HL-60 (cell line): ENCODE measurements at regions not wholly inside any gene's neighbourhood (a gene's known extent, or its start where the extent isn't known, plus 50 kb on each side); places are given as distances from the start of the nearest gene placed in this dataset.

Source experiments
- DNase-seq, 2 experiments: peaks; one replicate each; pipeline ENCODE4 v3.0.0-alpha.2; 2010 to 2020; ENCODE audit warnings: low read depth in 1 of 2, low spot score in 1 of 2
- H3K27ac ChIP-seq: fragments of 250-450 bp; sonication (Bioruptor Pico); replicated peaks from 2 replicates; pipeline ENCODE4 v1.5.1; 2020; ENCODE audit warnings: mild to moderate bottlenecking, moderate library complexity
- H3K27me3 ChIP-seq: fragments of 250-450 bp; sonication (Bioruptor Pico); 2 replicates; pipeline ENCODE4 v1.5.1; 2021; ENCODE audit warnings: mild to moderate bottlenecking, moderate library complexity; ENCODE audit not compliant: insufficient read depth, poor library complexity, severe bottlenecking
- H3K4me3 ChIP-seq: replicated peaks from 2 replicates; pipeline ENCODE4 v1.5.1; 2011; ENCODE audit warnings: mild to moderate bottlenecking, control low read depth, low read length; ENCODE audit not compliant: insufficient read depth
- GABPA ChIP-seq: IDR thresholded peaks from 2 replicates; pipeline ENCODE4 v1.6.1; 2012; ENCODE audit warnings: low read depth
- POLR2AphosphoS5 ChIP-seq: IDR thresholded peaks from 2 replicates; pipeline ENCODE4 v1.6.1; 2012; ENCODE audit warnings: low read depth
- SPI1 ChIP-seq: IDR thresholded peaks from 2 replicates; pipeline ENCODE4 v1.6.1; 2012; ENCODE audit warnings: low read depth, mild to moderate bottlenecking, borderline replicate concordance
- TF ChIP-seq, protein P1 (sequence below): IDR thresholded peaks from one replicate; pipeline ENCODE4 v1.5.1; 2011; ENCODE audit warnings: low read length, control low read depth, inconsistent platforms; ENCODE audit not compliant: insufficient read depth
- TF ChIP-seq, protein P2 (sequence below): IDR thresholded peaks from 2 replicates; pipeline ENCODE4 v1.6.1; 2012; ENCODE audit warnings: low read depth; ENCODE audit not compliant: insufficient replicate concordance

DNA sequence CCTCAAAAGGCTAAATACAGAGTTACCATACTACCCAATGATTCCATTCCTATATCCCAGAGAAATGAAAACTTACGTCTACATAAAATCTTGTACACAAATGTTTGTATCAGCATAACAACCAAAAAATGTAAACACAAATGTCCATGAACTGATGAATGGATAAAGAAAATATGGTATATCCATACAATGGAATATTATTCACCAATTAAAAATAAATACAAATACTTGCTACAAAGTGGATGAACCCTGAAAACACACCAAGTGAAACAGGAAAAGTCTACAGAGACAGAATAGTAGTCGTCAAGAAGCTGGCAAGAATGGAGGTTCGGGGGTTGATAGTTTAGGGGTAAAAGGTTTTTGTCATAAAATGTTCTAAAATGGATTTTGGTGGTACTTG is 54.0 kb upstream of the ANKRD28 start:
- Histone ChIP-seq H3K27ac (no peak overlapping the region), H3K27me3 (no peaks in the 10 kb centered on the region), H3K4me3 (no peak overlapping the region)
- no peak for TF ChIP-seq SPI1
- no peak for TF ChIP-seq POLR2AphosphoS5
- no peak for TF ChIP-seq GABPA
- TF ChIP-seq, protein P1, sequence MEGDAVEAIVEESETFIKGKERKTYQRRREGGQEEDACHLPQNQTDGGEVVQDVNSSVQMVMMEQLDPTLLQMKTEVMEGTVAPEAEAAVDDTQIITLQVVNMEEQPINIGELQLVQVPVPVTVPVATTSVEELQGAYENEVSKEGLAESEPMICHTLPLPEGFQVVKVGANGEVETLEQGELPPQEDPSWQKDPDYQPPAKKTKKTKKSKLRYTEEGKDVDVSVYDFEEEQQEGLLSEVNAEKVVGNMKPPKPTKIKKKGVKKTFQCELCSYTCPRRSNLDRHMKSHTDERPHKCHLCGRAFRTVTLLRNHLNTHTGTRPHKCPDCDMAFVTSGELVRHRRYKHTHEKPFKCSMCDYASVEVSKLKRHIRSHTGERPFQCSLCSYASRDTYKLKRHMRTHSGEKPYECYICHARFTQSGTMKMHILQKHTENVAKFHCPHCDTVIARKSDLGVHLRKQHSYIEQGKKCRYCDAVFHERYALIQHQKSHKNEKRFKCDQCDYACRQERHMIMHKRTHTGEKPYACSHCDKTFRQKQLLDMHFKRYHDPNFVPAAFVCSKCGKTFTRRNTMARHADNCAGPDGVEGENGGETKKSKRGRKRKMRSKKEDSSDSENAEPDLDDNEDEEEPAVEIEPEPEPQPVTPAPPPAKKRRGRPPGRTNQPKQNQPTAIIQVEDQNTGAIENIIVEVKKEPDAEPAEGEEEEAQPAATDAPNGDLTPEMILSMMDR: no peak
- TF ChIP-seq, protein P2, sequence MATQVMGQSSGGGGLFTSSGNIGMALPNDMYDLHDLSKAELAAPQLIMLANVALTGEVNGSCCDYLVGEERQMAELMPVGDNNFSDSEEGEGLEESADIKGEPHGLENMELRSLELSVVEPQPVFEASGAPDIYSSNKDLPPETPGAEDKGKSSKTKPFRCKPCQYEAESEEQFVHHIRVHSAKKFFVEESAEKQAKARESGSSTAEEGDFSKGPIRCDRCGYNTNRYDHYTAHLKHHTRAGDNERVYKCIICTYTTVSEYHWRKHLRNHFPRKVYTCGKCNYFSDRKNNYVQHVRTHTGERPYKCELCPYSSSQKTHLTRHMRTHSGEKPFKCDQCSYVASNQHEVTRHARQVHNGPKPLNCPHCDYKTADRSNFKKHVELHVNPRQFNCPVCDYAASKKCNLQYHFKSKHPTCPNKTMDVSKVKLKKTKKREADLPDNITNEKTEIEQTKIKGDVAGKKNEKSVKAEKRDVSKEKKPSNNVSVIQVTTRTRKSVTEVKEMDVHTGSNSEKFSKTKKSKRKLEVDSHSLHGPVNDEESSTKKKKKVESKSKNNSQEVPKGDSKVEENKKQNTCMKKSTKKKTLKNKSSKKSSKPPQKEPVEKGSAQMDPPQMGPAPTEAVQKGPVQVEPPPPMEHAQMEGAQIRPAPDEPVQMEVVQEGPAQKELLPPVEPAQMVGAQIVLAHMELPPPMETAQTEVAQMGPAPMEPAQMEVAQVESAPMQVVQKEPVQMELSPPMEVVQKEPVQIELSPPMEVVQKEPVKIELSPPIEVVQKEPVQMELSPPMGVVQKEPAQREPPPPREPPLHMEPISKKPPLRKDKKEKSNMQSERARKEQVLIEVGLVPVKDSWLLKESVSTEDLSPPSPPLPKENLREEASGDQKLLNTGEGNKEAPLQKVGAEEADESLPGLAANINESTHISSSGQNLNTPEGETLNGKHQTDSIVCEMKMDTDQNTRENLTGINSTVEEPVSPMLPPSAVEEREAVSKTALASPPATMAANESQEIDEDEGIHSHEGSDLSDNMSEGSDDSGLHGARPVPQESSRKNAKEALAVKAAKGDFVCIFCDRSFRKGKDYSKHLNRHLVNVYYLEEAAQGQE: no peak
- no peak for DNase-seq

DNA sequence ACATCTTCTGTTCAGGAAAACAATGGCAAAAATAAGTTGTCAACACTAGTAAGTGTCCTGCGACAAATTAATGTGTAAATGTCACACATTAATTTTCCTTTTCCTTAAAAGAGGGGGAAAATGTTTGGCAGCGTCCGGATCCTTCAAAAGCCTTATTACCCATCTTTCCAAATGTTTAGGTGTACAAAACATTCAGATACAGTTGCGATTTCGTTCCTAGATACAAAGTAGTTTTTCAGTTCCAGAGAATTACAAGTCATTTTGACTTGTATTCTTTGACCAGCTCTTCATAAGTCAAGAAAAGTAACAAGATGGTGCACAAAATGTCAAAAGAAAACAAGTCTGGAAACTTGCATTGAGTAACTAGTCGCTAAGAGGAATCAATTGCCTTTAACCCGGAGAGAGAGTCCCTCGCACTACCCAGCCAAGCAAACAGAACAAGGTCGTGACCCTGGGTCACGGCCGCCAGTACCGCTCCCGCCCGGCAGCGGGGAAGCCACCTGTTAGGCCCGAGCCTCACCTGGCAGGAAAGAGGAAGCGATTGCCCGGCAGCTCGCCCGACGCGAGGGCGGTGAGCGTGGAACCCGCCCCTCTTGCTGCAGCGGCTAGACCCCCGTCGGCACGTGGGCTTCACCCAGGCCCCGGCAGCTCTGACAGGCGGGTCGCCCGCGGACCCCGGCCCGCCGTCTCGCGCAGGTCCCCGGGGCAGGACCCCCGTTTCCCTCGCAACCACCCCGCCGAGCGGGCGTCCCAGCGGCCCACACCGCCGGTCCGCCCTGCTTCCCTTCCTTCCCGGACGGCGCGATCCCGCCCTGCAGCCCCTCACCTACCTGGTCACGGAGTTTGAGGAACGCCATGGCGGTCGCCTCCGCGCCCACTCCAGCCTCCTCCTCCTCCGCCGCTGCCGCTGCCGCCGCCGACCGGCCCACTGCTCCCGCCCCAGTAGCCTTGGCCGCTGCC is 61.0 kb upstream of the ANKRD28 start:
- Histone ChIP-seq H3K27ac (peak overlapping the region; percentile 70), H3K4me3 (peak overlapping the region; percentile 64), H3K27me3 (no peaks in the 10 kb centered on the region)
- peak; percentile 29 to 56 for DNase-seq
- TF ChIP-seq SPI1 (peak; percentile 81), GABPA (no peak), POLR2AphosphoS5 (0 out of 2 replicates have a peak, but pooled peaks have one; percentile 17)
- TF ChIP-seq, protein P1: no peak
- TF ChIP-seq, protein P2: no peak

DNA sequence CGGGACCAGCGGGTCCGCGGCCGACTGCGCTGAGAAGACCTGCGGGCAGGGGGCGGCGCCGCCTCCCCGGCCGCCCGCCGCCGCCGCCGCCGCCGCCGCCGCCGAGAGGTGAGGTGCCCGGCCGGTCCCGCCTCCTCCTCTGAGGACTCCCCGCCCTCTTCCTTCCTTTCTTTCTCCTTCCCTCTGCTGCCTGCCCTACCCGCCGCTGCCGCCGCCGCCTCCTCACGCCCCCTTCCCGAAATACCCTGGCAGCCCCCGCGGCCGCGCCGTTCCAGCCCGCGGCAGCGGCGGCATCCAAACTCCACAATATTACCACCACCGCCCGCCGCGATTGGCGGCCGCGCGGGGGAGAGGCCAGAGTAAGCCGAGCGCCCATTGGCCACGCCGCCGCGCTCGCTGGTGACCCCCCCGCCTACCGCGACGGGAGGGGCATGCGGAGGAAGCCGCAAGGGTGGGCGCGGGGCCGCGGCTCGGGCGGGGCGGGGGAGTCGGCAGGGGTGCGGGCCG is 61.8 kb upstream of the ANKRD28 start:
- peak overlapping the region; percentile 70 for H3K27ac ChIP-seq
- peak; percentile 59 to 75 for DNase-seq
- TF ChIP-seq, protein P2: no peak
- TF ChIP-seq SPI1 (peak; percentile 14; the same call in 1 of the 2 replicates), POLR2AphosphoS5 (0 out of 2 replicates have a peak, but pooled peaks have one; percentile 10), GABPA (no peak)

More for the DNA sequence above, 61.8 kb upstream of the ANKRD28 start:
- H3K4me3 ChIP-seq: peak overlapping the region; percentile 64
- H3K27me3 ChIP-seq: no peaks in the 10 kb centered on the region
